Superior temporal gyrus (tissue), 1 donor: ENCODE measurements at regions not wholly inside any gene's neighbourhood (a gene's known extent, or its start where the extent isn't known, plus 50 kb on each side); places are given as distances from the start of the nearest gene placed in this dataset.
"Not testable (repeated sequence)": the region's sequence is repeated elsewhere in the genome, so short reads cannot be mapped to it uniquely, and the experiment has no call there.

ENCODE experiments used
- DNase-seq: peaks from one replicate; pipeline ENCODE4 v3.0.0-alpha.2; 2016; ENCODE audit errors: extremely low spot score

DNA sequence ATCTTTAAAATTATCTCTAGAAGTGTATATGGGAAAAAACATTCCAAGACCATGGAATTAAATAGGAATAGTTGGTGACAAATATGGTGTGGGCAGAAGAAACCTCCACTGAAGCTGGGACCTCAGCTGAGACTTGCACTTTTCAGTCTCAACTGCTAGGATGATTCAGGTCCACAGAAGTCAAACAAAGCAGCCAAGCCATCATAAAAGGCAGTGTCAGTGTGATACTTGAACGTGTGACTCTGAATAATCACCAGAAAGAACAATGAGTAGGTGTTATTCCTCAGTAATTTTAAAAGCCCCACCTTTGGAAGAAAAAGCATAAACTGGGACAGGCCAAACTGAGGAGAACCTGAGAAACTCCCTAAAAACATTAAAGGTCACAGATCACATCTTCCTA is 90.7 kb downstream of the ZNF281 start:
- no peak for DNase-seq

DNA sequence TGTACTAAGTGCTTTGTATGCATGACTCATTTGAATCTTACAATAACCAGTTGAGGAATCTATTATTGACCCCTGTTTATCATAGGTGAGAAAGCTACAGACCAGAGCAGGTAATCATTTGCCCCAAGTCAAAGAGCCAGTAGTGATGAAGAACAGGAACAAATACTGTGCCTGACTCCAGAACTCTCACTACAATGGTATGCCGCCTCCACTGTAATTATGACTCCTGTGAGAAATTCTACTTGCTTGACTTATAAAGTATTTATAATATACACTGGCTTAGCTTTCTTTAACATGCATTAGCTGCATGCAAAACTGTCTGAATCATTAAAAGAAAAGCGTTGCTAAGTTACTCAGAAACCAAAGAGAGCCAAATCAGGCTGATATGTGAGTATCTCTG is 92.6 kb downstream of the ZNF281 start:
- no peak for DNase-seq

DNA sequence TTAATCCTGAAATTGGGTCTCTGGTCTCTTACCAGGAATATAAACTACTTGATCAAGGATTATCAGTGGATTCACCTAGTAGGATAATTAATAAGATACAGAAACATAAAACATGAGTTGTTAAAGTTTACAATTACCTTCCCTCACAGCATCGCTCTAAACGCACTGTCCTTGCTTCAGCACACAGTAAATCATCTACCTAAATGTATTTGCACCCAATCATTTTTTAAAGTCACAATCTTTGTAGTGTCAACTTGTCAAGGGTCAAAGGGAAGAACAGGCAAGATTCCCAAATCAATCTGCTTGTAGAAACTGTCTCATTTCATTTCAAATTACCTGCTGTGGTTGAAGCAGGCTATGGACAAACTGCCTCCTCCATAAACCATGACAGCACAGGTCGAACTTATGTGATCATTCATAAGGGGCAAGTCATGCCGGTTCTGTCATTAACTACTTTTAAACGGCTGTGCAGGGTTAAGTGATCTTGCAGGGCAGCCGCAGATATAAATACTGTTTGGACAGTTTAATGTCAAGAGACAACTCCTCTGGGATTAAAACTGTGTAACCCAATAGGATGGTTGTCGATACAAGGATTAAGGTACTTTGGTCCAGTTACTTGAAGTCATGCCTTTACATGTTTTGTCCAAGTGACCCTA is 93.6 kb downstream of the ZNF281 start:
- no peak for DNase-seq

DNA sequence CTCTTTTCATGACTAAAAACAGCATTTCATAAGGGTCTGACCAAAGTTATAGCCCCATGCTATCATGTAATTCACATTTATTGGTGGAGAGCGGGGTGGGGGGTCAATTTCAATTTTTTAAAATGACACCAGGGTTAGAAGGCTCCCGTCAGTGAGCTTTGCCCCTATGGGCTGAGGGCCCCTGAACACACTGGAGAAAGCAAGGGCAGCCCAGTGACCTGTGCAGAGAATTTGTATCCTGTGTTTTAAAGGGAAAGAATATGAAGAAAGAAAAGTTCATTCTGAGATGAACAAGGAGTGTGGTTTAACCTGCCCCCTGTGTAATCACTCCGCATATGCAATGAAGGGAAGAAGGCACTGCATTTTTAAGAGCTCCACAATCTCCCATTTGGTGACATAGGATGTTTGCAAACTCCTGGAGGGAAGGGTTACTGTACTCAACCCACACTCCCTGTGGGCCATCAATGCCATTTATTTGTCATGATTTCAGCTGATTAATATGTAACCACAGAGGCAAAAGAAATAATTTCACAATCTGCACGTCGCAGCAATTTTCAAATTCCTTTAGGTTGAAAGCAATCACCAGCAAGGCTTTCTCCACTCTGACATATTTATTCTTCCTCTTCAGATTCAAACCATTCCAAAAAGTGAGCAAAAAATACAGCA is 95.6 kb downstream of the ZNF281 start:
- DNase-seq, result no peak

DNA sequence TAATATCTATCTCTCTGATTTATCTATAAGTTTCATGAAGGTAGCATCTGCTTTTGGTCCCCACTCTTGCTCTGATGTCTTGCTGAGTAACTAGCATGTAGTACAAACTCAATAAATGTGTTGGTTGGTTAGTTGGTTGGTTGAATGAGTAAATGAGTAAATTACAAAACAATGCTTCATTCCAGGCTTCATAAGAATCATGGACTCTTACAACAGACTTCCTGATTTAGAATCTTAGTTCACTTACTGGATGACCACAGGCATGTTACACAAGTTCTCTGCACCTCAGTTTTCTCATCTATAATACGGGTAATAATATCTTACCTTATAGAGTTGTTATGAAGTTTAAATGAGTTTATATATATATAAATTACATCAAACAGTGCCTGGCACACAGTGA is 98.6 kb downstream of the ZNF281 start:
- no peak for DNase-seq

DNA sequence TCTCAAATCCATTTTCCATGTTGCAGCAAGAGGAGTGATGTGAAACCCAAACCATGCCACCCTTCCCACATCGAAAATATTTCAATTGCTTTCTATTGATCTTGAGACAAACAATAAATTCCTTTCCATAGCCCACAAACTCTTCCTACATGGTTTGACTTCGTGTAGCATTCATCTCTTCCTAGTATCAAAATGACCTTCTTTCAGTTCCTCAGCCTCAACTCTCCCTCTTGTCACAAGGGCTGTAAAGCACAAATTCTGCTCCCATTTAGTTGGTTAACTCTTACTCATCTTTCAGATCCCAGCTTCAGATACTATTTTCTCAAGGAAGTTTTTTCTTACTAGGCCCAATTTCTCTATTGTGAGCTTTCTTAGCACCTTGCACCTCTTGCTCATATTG is 99.0 kb downstream of the ZNF281 start:
- DNase-seq, result no peak

DNA sequence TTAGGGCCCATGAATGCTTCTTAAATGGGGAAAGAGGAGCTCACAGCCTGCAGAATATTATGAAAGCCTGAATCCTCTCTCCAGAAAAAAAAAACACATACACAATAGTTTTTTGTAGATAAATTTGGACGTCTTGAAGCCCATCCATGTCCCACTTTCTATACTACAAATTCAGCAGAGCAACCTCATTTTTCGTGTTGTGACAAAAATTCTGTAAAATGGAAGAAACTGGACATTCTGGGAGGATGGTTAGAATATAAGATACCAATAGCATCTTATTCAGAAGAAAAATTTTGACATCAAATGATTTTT is 102.1 kb downstream of the ZNF281 start:
- DNase-seq, result no peak

DNA sequence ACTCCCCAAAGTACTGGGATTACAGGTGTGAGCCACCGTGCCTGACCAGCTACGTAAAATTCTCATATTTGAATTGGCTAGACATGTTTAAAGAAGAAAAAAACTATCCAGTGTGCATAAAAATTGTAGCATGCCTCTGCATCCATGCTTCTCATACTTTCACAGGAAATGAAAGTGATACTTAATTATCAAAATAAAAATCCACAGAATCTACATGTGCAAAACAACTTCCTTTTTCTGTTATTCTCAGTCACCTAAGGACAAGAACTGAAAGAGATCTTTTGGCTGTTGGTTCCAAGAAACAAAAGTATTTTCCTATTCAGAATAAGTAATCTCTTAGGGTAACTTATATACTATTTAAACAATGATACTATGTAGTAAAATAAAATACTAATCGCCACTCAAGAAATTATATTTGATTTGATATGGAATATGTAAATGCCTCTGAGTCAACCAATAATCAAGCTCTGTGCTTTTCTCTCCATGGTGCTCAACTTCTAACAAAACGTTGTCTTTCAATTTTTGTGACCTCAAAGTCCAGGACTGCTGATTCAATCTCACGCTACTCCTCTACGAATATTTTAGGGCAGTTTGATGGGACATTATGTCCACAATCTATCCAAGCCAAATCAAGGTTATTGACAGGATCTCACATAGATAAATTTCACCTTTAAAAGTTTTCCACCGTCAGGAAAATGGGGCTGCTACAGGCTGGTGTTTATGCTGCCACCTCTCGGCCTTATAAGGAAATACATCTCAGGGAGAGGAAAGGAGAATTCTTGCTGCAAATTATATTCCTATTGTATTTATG is 102.7 kb downstream of the ZNF281 start:
- peak; percentile 66 for DNase-seq

DNA sequence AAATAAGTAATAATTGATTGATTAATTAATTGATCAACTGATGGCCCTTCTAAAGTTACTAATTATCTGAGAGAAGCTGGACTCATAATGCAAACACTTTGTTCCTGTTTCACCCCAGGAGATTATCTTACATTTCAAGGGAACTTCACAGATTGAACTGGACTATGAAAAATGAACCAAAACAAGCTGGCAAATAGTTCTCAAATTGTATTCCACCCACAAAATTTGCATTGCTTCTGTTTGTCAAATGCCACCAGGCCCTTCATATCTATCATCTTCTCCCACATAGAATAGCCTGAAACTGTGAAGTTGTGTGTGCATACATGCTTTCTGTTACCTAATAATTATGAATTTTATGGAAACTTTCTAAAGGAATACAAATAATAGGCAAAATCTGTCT is 104.0 kb downstream of the ZNF281 start:
- DNase-seq, result no peak

DNA sequence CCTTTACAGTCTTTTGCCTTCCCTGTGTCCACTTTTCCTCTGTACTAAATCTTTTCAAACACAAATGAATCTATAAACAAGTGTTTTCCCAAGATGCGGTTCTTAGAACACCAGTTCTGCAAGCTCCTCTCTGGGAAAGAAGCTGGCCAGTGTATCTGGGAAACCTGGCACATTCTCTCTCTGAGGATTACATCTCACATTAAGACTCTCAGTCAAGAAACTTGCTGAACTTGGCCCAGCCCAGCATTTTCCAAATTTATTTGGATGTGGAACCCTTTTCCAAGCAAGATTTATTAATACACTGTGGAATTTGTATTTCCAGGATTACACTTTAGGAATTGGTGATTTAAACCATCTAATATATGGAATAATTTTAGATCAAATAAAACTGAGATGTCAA is 105.7 kb downstream of the ZNF281 start:
- DNase-seq, result no peak

DNA sequence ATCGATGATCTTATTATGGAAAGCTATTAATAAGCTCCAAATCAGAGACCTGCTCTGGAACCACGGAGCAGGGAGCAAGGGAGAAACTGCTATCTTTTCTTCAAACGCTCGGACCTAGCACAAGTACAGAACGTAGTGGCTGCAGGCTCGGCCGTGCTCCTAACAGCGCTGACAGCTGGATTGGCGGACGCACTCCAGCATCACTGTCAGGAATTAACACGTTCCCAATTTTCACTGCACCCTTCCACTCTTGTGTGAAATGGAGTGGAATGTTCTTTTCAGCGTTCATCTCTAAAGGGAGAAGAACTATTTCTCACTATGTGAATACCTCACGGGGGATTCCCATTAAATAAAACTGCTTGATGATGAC is 106.9 kb downstream of the ZNF281 start:
- peak; percentile 85 for DNase-seq

DNA sequence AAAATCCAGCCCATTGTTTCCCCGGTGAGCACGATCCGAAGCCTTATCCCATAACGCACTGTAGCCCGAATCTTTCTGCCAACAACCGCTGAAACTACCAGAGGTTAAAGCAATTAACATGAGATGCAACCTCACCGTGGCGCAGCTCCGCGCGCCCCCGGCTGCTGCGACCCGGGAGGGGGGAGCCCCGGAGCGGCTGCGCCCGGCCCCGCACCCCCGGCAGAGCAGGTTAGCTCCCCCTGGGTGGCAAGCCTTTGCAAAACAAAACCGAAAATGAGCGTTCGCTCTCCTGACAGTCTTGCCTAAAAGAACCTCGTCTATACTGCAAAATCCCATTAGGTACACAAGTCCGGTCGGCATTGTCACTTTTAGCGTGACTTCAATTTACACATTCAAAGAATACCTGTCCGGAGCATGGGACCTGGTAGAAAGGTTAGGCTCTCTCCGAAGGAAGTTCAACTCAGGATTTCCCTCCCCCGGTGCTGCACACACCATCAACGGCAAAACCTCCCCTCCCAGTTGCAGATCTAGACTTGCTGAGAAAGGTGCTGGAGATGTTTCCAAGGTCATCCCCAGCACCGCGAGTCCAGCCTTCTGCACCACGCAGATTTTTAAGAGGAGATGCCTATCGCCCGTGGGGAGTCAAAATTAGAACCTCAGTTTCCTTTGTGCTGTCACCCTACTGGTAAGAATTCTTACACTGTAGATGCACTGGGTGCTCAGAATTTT is 107.5 kb downstream of the ZNF281 start:
- peak; percentile 71 for DNase-seq

DNA sequence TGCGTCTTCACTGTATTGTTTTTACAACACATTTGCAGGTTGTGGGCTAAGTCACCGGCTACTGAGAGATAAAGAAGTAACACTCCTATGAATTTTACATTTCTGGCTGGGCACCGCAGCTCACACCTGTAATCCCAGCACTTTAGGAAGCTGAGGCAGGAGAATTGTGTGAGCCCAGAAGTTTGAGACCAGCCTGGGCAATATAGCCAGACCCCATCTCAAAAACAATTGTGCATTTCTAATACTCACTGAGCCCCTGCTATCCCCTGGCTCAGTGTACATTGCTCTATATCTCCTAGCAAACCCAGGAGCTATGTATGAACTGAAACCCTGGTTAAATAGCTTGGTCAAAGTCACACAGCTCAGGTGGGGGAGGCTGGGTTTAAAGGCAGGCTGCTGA is 108.7 kb downstream of the ZNF281 start:
- DNase-seq, result peak; percentile 5

DNA sequence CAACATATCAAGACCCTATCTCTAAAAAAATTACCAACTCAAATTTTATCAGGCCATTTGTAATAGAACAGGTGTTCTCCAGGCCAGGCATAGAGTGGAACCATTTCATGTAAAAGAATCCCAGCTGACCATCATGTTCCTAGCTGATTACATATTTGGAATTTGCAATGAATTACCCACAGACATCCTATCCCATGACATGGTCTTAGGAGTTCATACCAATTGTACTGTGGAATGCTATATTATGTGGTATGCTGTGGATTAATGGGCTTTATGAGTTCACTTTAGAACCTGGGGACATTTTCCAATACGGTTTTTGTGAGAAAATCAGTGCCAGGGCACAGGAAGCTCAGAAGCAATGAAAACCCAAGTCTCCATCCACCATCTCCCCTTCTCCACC is 110.3 kb downstream of the ZNF281 start:
- DNase-seq, result no peak

DNA sequence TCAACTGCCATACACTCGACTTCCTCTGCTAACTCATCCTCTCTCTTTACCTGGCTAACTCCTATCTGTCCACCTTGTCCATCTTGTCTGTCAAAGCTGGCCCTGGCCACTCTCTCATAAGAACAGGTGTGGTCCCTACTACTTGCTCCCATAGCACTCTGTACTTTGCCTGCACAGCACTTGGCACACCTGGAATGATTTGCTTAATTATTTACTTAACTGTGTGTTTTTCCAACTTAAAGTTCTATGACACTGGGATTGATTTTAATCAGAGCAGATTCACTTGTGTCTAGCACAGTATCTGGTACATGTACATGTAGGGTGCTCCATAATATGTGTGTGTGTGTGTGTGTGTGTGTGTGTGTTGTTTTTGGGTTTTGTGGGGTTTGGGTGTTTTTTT is 111.6 kb downstream of the ZNF281 start:
- DNase-seq, result no peak

DNA sequence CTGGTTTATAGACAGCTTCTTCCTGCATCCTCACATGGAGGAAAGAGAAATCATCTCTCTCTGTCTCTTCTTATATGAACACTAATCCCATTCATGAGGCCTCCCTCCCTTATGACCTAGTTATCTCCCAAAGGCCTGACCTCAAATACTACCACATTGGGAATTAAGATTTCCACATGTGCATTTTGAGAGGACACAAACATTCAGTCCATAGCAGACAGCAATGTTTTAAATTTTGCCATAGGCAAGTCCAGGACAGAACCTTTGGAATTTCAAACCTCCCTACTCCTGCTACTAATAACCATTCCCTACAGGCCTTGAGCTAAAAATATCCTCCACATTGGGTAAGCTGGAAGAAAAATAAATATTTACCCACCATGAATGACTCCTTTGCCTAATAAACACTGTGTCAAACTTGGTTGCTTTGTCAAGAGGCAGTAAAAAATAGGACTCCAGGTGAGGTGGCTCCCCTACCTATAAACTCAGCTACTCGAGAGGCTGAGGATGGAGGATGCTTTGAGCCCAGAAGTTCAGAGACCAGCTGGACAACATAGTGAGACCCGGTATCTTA is 113.7 kb downstream of the ZNF281 start:
- DNase-seq, result no peak

DNA sequence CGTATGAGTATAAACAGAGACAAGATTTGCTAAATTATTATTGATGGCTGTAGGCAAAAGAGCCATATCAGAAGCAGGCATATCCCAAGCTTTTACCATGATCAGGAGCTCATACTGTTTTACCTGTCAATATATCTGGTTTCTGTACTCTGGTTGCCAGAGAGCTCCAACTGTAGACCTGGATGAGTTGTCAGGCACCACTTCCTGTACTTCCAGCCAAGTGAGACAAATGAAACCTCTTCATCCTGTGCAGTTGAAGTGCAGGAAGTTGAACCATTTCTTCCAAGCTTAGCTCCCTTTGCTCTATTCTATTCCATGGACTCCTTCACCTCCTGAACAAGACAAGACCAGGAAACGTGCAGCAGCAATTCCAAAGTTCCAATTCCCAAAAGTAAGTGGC is 115.6 kb downstream of the ZNF281 start:
- DNase-seq, result no peak

DNA sequence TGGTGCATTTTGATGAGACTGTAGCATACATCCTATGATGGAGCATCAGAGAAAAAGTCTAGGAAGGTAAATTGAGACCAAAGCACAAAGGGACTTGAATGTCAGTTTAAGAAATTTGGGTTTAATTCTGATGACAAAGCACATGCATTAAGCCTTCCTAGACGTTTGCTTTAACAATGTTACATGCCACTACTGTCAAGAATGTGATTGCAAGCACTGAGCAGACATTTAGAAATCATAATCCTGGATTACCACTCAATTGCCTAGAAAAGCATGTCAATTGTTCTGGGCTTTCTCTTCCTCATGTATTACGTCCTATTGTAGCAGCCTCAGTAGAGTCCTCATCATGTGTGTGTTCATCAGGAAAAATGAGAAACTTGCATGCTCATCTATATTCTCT is 117.1 kb downstream of the ZNF281 start:
- no peak for DNase-seq

DNA sequence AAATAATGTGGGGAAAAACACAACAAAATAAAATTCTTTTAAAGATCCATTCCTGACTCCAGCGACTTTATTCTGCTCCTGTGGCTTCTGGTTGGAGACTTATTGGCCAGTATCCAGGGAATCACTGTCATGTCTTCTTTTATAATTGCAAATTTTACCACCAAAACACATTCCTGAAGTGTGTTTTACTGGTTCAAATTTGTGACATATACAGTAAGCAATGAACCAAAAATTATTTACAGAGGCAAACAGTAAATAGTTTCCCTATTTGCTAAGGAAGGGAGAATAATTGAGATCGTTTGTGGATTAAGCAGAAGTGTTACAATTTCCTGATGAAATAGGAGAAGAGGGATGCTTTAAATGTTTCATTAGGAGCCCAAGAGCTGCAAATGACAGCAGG is 118.7 kb downstream of the ZNF281 start:
- no peak for DNase-seq

DNA sequence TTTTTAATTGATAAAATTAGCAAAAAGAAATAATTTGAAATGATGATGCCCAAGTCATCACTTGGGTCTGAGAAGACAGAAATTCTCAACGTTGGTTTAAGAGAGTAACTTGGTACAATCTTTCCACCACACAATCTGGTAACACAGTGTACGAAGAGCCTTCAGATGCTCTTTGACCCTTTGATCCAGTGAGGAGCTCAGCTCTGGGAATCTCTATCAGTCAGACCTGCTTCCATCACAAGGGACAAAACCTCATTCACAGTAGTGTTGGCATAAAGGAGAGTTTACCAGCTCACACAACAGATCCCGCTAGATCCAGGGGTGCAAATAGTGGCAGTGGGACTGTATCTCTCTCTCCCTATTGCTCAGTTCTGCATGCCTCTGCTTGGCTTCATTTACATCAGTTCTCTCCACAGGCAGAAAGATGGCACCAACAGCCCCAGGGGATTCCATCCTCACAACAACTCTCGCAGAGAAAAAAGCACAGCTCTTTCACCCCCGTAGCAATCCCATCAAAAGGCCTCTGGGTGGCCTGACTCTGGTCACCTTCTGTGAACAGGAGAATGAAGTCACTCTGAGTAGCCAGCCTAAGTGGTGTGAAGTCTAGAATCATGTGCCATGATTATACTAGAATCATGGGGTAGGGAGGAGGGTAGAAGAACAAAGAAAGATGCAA is 119.7 kb downstream of the ZNF281 start:
- no peak for DNase-seq

DNA sequence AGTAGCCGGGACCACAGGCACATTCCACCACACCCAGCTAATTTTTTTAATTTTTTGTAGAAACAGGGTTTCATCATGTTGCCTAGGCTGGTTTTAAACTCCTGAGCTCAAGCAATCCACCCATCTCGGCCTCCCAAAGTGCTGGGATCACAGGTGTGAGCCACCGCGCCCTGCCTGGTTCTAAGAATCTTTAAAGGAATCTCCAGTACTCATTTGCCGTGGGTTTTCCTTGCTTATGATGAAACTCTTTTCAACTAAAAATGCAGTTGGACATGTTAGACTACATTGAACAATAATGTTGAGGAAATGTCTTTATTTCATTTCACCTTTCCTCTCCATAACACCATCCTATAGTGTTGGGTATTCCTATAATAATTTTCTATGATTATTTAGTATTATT is 121.6 kb downstream of the ZNF281 start:
- DNase-seq, result no peak

DNA sequence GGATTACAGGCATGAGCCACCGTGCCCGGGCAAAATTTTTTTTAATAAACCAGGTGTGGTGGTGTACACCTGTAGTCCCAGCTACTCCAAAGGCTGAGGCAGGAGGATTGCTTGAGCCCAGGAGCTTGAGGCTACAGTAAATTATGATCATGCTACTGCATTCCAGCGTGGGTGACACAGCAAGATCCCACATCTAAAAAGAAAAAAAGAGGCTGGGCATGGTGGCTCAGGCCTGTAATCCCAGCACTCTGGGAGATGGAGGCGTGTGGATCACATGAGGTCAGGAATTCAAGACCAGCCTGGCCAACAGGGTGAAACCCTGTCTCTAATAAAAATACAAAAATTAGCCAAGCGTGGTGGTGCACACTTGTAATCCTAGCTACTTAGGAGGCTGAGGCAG is 125.6 kb downstream of the ZNF281 start:
- DNase-seq, result not testable (repeated sequence)
